HT-29 (cell line): ENCODE measurements at regions not wholly inside any gene's neighbourhood (a gene's known extent, or its start where the extent isn't known, plus 50 kb on each side); places are given as distances from the start of the nearest gene placed in this dataset.

Source experiments
- DNase-seq: peaks from one replicate; pipeline ENCODE4 v3.0.0-alpha.2; 2015; ENCODE audit warnings: low spot score

DNA sequence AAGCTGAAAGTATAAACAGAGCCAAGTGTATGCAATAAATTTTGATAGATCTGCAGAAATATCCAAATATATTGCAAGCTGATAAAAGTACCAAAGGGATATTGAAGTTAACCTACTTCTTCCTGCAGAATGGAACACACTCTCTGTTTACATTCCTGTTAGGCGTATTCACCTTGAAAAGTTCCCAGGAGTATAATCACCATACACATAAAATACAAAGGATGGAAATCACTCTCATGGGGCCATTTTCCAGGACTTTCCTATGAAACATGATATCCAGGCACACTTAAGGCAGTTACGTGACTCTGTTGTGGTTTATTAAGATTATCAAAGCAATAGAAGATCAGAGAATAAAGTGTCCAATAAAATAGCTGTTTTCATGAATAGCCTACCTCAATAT, 1142.3 kb downstream of the NLGN4X start:
- no peak for DNase-seq

DNA sequence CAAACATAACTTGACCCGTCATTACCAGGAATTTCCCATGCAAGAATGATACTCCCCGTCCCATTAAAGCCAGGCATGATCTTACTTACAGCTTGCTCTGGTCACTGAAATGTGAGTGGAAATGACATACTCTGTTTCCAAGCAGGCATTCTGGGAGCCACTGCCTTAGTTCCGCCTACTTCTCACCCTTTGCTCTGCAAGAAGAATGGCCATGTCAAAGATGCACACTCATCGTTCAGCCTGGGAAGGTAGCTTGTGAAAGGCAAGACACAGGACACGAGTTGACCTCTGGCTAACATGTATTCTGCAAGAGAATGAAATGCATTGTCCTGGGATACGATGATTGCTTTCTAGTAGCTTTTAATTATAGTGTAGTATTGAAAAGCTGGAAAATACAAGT, 1144.4 kb downstream of the NLGN4X start:
- no peak for DNase-seq

DNA sequence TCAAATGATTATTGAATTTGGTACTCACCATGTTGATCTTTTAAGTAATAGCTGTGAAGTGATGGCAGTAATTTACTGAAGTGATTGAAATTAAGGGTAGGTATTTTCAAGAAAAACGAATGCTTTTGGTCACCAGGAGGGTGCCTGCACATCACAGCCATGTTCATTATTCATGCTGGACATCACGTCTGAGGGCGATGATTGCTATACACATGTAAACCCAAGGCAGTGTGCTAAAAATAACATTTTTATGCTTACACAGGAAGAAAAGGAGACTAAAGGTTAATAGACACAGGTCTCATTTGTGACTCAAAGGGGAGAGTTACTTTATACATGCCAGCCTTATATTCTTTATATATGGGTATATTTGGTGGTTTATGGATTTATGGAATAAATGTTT, 1146.0 kb downstream of the NLGN4X start:
- no peak for DNase-seq

DNA sequence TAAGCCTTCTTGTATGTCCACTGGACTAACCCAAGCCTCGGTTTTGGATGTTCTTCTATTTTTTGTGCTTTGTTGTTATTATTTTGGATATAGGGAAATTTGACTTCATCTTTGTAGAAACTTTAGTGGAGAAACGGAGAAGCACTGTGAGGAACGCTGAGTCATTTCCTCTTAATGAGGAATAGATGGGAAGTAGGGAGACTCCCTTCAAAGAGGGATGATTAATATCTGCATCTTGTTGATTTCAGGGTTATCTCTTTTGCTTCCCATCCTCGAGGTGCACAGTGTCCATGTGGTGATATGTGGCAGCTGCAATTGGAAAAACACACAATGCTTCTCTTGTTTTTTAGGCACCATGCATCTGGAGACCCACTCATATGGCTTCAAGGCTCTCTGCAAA, 1147.9 kb downstream of the NLGN4X start:
- no peak for DNase-seq

DNA sequence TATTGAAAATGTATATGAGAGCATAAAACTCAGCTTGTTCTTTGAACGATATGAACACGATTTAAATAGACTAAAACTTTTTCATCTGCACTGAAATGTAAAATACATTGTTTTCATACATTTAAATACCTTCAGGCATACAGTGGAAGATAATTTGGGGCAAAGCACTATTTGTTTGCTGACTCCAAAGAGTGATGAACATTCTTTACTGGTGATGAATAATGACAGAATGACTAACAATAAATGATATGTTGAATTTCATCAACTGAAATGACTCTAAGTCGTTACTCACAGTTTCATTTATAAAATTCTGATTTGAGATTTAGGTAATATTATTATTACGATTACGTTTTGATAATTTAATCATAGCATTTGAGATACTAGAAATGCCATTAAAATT, 1160.1 kb downstream of the NLGN4X start:
- DNase-seq, result no peak

DNA sequence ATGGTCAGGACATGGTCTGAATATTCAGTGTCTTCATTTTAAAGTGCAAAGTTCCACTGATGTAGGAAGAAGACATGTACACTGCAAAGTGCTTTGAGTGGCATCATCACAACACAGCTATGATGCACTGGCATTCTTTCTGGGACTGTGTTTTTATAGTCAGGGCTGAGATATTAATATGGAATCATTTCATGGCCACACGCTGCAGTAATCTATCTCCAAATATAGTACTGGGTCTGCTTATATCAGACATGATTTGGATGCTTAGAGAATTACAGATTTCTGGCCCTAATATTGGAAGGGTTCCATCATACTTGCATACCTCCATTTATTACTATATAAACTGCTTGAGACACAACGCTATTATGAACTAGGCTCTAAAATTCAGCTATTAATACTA, 1170.9 kb downstream of the NLGN4X start:
- DNase-seq, result no peak

DNA sequence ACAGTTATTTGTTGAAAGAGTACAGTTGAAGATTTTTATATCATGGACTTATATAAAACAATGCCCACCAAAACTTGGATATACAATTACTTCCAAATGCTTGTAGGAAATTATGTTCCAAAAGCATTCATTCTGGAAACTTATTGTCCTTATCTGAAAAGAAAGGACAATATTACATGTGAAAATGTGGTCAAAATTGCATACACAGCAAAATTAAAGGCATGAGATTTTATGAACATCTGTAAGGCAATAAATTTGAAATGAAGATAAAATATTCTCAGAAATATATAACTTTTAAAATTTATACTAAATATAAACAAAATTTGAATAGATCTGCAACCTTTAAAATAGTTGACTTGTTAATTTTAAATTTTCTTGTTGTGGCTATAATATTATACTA, 1173.8 kb downstream of the NLGN4X start:
- DNase-seq, result no peak

DNA sequence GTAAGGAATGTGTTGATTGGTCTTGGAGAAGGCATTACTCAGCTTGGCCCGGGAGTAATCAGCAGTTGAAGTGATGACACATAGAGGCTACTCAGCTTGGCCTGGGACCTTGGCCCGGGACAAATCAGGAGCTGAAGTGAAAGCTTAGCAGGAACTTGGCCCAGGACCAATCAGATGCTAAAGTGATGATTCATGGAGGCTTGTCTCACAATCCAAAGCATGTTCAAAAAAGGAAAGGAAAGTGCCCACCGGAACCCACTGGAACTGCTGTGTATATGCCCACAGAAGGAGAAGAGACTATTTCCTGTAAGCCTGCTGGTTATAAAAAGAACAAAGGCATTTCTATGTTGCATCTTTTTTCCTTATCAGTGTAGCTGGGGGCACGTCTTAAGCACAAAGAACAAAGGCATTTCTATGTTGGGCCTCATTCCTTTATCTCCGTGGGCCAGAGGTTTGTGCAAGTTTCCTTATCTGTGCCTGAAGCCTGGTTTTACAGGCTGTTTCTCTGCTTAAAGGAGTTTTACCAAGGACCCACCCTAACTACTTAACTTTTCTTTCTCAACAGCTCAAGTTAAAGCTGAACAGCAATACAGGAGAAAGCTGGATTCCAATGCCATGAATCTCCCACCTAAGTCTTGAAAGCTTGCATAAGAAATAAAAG, 1176.7 kb downstream of the NLGN4X start:
- DNase-seq, result peak; percentile 36

DNA sequence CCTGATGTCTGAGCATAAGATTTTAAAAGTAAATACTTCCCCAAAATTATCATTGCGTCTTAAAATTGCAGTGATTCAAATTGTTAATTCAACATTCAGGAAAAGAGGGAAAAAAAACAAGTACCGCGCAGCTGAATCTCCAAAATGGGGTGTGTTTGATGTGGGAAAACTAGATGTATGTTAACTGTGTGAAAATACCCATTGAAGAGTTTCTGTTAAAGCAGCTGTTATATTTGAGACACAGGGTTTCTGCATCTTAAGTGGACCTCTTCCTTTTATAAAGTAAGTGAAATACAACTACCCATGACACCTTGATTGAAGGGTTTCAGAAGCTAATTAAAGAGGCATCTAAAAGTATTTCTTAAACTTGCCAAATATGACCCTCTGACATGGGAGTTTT, 1186.1 kb downstream of the NLGN4X start:
- DNase-seq, result no peak

DNA sequence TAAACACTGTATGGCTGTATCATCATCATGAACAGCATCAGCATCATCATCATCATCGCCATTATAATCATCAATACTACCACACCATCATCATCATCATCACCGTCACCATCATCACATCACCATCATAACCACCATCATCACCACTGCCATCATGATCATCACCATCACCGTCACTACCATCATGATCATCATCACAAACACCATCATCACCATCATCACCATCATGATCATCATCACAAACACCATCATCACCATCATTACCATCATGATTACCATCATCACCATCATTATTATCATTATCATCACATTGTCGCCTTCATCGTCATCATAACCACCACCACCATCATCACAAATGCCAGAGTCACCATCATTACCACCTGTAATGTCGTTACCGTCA, 1196.9 kb downstream of the NLGN4X start:
- DNase-seq, result no peak

DNA sequence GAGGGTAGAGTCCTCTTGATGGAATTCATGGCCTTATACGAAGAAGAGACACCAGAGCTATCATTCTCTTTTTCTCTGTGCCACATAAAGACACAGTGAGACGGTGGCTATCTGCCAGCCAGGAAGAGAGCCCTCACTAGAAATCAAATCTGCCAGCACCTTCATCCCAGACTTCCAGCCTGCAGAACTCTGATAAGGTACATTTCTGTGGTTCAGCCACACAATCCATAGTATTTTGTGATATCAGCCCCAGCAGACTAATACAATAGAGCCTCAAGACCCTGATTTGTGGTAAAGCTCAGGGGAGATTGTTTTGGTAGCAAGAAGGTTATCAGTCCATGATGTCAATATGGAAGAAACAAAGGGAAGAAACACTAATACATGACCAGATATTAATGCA, 1213.2 kb downstream of the NLGN4X start:
- DNase-seq, result no peak

DNA sequence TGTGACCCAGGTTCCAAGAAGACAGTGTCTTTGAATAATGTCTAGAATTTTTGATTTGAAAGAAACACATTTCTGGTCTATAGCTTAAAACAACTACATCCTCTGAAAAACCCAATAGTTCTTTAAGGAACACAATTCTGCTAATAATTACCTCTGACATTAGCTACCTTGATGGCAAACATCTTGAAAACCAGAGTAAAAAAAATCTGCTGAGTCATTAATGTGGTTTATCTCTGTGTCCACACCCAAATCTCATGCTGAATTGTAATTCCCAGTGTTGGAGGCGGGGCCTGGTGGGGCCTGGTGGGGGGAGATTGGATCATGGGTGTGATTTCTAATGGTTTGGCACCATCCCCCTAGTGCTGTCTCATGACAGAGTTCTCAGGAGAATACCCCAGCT, 1233.8 kb downstream of the NLGN4X start:
- no peak for DNase-seq

DNA sequence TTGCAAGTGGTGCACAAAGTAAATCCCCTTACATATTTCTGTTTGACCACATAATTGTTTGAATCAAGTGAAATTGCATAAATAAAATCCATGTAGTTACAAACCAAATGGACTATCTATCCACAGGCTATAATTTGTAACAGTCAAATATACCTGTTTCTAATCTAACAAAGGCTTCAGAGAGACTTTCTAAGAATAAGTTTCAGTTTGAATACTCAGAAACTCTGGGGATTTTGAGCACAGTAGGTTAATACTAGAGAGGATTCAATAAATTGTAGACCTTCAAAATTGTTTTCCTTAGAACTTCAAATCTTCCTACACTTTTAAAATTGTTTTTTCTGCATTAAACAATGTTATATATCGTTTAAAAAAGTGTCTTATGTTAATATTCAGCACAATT, 1250.1 kb downstream of the NLGN4X start:
- DNase-seq, result no peak

DNA sequence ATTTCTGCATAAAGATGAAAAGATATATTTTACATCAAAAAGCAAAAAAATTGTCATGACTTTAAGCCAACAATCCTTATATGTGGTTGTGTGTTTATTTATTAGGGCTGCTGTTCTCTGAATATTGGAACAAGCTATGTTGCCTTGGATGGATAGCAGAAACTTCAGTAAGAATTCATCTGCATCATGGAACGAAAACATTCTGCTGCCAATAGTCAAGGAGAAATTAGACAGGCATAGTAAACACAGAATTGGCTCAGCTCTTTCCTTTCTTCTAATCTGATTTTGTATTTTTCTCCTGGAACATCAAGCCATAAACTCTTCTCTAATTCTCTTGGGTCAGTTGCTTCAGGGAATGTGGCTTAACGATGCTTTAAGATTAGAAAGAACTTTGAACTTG, 1257.0 kb downstream of the NLGN4X start:
- DNase-seq, result no peak

DNA sequence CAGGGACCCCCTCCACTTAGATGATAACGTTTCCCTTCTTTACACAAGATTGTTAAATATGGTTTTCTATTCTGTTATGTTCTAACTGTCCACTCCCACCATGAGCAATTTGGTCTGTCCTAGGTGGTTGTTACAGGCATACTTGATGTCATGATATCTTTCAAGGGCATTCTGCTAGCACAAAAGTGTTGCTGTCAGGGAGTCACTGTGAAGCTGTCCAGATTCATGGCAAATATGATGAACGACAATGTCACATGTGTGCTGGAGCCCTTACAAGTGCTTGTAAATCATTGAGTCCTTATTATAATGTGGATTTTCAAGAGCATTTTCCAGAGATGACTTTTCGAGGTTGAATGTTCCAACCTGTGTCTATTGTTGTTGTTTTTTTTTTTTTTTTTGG, 1250.7 kb upstream of the PRKX start:
- DNase-seq, result no peak

DNA sequence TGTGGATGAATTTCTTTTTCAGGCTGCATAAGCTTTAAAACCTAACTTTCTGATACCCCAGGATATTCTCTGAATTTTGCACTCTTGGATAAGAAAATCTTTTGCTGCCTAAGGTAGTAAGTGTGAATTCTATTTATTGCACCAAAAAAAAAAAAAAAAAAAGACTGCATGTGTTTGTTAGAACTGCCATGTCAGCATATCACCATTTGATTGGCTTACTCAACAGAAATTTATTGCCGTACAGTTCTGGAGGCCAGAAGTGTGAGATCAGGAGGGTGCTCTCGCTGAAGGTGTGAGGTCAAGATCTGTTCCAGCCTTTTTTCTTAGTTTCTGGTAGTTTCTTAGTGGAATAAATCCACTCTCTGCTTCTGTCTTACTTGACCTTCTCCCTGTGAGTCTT, 1250.0 kb upstream of the PRKX start:
- DNase-seq, result no peak

DNA sequence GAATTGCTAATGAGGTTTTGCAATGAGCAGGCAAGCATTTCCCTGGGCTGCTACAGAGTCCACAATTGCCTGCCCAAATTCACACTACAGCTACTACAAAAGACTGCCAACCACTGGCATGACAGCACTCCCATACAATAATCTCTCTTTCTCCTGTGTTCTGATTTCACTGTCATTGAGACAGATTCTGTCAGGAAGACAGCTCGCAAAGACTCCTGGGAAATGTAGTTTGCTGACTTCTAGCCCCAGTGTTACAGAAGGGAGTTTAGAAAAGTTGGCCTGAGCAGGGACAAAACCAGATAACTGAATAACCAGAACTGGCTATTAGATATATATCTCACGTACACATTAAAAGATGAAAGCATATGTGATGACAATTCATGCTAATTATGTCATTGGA, 1231.3 kb upstream of the PRKX start:
- DNase-seq, result no peak

DNA sequence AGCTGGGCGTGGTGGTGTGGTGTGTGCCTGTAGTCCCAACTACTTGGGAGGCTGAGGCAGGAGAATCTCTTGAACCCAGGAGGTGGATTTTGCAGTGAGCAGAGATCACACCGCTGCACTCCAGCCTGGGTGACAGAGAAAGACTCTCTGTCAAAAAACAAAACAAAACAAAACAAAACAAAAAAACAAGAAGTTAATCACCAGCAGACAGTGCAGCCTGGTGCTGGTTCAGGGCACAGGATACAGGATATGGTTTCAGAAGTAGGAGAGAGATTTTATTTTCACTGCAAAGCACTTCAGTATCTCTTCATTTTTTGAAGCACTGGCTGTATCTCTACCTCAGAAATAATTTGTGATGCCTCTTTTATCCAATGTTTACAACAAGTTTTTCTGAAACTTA, 1222.9 kb upstream of the PRKX start:
- no peak for DNase-seq

DNA sequence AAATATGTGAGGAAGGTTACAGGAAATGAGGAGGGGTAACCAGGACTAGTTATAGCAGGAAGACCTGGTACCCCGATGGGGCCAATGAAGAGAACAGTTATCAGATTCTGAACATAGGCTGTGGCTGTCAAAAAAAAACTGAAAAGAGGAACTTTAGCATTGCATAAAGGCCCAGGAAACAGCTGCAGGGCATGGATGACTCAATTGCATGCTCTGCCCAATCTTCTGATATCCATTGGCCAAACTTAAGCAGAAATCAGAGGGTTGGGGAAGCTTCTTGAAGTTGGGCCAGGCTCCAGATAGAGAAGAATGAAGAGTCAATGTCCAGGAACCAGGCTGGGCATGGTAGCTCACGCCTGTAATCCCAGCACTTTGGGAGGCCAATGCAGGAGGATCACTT, 1222.4 kb upstream of the PRKX start:
- DNase-seq, result no peak

DNA sequence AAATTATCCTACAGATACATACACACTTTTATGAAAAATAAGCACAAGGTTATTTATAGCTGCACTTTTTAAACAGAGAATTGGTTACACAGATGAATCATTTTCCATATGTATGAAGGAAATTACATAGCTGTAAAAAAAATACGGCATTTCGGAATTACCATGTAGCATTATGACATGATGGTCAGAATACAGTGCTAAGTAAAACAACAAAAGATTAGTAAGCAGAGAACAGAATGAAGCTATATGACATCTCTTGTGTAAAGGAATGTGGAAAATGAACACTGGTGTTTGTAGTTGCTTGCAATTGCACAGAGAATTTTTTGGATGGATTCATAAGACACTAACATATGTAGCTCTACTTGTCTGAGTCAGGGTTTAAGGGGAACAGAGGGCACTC, 1222.0 kb upstream of the PRKX start:
- no peak for DNase-seq

DNA sequence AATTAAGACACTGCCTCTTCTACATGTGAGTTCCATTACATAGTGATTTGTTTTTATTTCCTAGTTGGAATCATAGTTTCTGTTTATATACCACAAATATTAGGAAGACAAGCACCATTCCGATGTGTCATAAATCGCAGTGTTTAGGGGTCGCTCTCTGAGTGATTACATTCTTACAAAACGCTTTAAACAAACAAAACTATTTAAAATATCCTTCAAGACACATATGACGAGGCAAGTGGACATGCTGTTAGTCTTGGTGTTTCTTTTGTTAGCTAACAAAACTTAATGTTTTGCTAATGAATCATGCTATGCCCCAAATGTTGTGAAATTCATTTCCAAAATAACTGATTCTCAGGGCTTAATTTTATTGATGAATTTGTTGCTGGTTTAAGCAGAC, 1219.3 kb upstream of the PRKX start:
- no peak for DNase-seq

DNA sequence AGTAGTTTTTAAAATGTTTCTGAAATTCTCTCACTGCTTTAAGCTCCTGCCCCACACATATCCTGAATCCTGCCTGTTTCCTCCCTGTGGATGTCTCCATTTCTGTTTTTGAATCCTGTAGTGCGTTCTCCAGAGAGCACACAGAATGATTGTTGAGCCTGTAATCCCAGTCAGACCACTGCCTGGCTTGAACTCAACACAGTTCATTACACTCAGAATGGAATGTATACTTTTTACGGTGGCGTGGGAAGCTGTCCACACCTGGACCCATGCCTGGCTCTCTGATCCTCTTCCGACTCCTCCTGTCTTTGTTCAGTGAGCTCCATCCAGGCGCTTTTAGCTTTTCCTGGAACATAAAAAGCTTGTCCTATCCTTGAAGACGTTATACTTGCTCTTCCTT, 1217.0 kb upstream of the PRKX start:
- no peak for DNase-seq

DNA sequence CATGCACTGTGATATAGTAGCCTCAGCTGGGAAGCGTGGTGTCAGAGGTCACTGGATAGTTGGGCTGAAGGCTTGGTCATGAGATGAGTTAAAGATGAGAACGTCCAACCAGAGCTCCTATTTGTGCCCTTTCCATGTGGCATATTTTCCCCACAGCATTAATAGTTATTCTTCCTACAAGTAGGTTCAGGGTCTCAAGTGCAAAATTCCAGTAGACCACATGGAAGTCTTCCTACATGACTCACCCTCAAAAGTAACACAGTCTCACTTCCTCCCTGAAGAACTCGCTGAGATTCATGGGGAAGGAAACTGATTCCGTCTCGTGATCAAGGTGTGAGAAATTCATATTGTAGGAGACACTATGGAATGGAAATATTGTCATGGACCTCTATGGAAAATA, 1212.5 kb upstream of the PRKX start:
- no peak for DNase-seq

DNA sequence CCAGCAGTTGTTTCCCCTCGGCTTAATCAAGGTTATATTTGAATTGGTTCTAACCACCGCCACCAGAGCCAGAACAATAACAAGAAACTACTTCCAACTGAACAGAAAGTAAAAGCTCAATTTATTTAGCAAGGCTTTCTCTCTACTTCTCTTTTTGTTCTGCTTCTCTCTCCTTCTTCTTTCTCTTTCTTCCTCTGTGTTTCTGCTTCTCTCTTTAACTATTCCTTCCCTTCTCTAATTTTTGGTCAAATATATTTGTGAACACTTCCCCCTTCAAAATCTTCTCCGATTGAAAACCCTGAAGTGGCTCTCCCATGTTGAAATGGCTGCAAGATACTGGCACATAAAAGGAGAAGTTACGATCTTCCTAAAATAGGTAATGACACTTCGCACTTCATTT, 1195.9 kb upstream of the PRKX start:
- DNase-seq, result no peak

DNA sequence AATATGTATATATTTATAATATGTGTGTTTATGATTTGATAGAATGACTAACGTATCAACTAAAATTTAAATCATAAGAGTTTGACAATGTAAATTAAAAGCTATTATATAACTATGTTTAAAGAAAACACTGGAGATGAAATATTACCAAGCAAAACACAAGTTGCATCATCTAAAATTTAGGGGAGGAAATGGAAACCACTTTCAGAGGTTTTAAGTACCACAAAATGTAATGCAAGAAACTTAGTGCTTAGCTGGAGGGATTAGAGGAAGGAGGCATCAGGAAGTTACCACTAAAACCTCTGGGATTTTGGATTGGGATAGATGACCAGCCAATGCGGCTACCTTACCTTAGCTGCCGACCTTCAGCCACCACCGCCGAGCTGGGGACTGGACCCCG, 1192.1 kb upstream of the PRKX start:
- DNase-seq, result no peak
